Right lobe of liver (tissue), 6 donors: ENCODE measurements at regions not wholly inside any gene's neighbourhood (a gene's known extent, or its start where the extent isn't known, plus 50 kb on each side); places are given as distances from the start of the nearest gene placed in this dataset.
A peak's percentile ranks its signal among the peaks of the same experiment; 100 is the strongest.

ENCODE experiments used
- ATAC-seq, 4 donors: fragments of 200-7000 bp; cut with Tn5 transposase; one replicate each; pipeline ENCODE4 v1.9.1; 2020; ENCODE audit warnings: mild to moderate bottlenecking in 4 of 4, moderate library complexity in 4 of 4
- DNase-seq, 3 donors: peaks; one replicate each; pipeline ENCODE4 v3.0.0-alpha.2; 2020
- H3K27ac ChIP-seq, 3 donors: fragments of 200-600 bp; one replicate each; pipeline ENCODE4 v1.8.0; 2022
- H3K27me3 ChIP-seq, 2 donors: fragments of 200-600 bp; one replicate each; pipeline ENCODE4 v1.8.0; 2022
- H3K36me3 ChIP-seq, 4 donors: fragments of 200-600 bp; sonication (generic) in 1 of 4; one replicate each; pipeline versions ENCODE4 v1.5.1 to v1.8.0; 2017 to 2022; ENCODE audit warnings: control low read depth in 1 of 4
- H3K4me1 ChIP-seq, 4 donors: fragments of 200-600 bp; sonication (generic) in 1 of 4; one replicate each; pipeline versions ENCODE4 v1.5.1 to v1.8.0; 2017 to 2022; ENCODE audit warnings: control low read depth in 1 of 4
- H3K4me3 ChIP-seq, 3 donors: fragments of 200-600 bp; one replicate each; pipeline ENCODE4 v1.8.0; 2022
- H3K9me3 ChIP-seq, 4 donors: fragments of 200-600 bp; sonication (generic) in 1 of 4; one replicate each; pipeline versions ENCODE4 v1.5.1 to v1.8.0; 2017 to 2022; ENCODE audit warnings: control low read depth in 1 of 4
- CTCF ChIP-seq, 4 donors: fragments of 200-600 bp in 3 of 4; fragments of 450-650 bp in 1 of 4; IDR thresholded peaks; one replicate each; pipeline versions ENCODE4 v1.5.1 to v1.8.0; 2016 to 2022; ENCODE audit warnings: antibody characterized with exemption in 4 of 4, mild to moderate bottlenecking in 2 of 4
- POLR2A ChIP-seq: fragments of 450-650 bp; IDR thresholded peaks from one replicate; pipeline ENCODE4 v1.6.1; 2017; ENCODE audit warnings: antibody characterized with exemption, mild to moderate bottlenecking
- WGBS: methylation state at CpG from one replicate; pipeline ENCODE4 v1.1.6; 2018; ENCODE audit warnings: low coverage, low lambda C conversion rate; ENCODE audit not compliant: insufficient coverage; ENCODE audit errors: missing lambda C conversion rate; 5-methylcytosine and 5-hydroxymethylcytosine counted together
- intact Hi-C, 2 donors: fragments of 100-400 bp; cut with DNase I; formaldehyde crosslinking; loops; one replicate each; pipeline versions ENCODE4 v1.11.2 to v1.14.1; 2022
- donor health status: DM: no; HTN: yes; CAD: no.
- donor health status: DM: no; HTN: no; CAD: no.
- donor health status: DM: no; HTN: no; CAD: no.
- donor health status: DM: no; HTN: yes; CAD: no.
- donor health status: DM: no; HTN: yes; CAD: no.

GRCh38 chr18:77376043-77376732 lies 126.5 kb downstream of the GALR1 start:
- Histone ChIP-seq H3K36me3 (no peaks in the 10 kb centered on the region), H3K4me1 (no peaks in the 10 kb centered on the region), H3K4me3 (no peak overlapping the region), H3K9me3 (no peaks in the 10 kb centered on the region), H3K27me3 (no peaks in the 10 kb centered on the region), H3K27ac (no peak overlapping the region)
- no peak for DNase-seq
- 76% methylated on average over 21 of the region's 29 CpGs for WGBS
- TF ChIP-seq CTCF (IDR thresholded peaks at IDR 0.05) (no peak), POLR2A (no peak)
- intact Hi-C loops, result no loop called here
- ATAC-seq, result no peak

GRCh38 chr18:77376733-77377094 lies 127.1 kb downstream of the GALR1 start:
- no peaks in the 10 kb centered on the region for H3K4me1 ChIP-seq
- WGBS, result 53% methylated on average over 7 of the region's 8 CpGs
- no peaks in the 10 kb centered on the region for H3K27me3 ChIP-seq
- H3K27ac ChIP-seq, result no peak overlapping the region
- DNase-seq (no peak), ATAC-seq (no peak)
- intact Hi-C loops, result no loop called here
- TF ChIP-seq POLR2A (no peak), CTCF (IDR thresholded peaks at IDR 0.05) (no peak)
- H3K9me3 ChIP-seq, result no peaks in the 10 kb centered on the region
- no peaks in the 10 kb centered on the region for H3K36me3 ChIP-seq
- no peak overlapping the region for H3K4me3 ChIP-seq

GRCh38 chr18:77377813-77378212 lies 128.2 kb downstream of the GALR1 start:
- intact Hi-C loops, result no loop called here
- 50% methylated on average over 1 of the region's 6 CpGs for WGBS
- TF ChIP-seq POLR2A (no peak), CTCF (IDR thresholded peaks at IDR 0.05) (no peak)

GRCh38 chr18:77379976-77380509 lies 130.4 kb downstream of the GALR1 start:
- H3K4me3 ChIP-seq, result no peak overlapping the region
- H3K36me3 ChIP-seq, result no peaks in the 10 kb centered on the region
- no peaks in the 10 kb centered on the region for H3K9me3 ChIP-seq
- H3K4me1 ChIP-seq, result no peaks in the 10 kb centered on the region
- H3K27me3 ChIP-seq, result no peaks in the 10 kb centered on the region
- WGBS, result 49% methylated on average over 5 of the region's 5 CpGs
- intact Hi-C loops, result no loop called here
- no peak for ATAC-seq
- H3K27ac ChIP-seq, result no peak overlapping the region
- TF ChIP-seq POLR2A (no peak), CTCF (IDR thresholded peaks at IDR 0.05) (no peak)
- DNase-seq, result no peak

More at GRCh38 chr18:77377813-77378212, 128.2 kb downstream of the GALR1 start:
- Histone ChIP-seq H3K27ac (no peak overlapping the region), H3K9me3 (no peaks in the 10 kb centered on the region), H3K4me1 (no peaks in the 10 kb centered on the region), H3K27me3 (no peaks in the 10 kb centered on the region), H3K4me3 (no peak overlapping the region), H3K36me3 (no peaks in the 10 kb centered on the region)
- ATAC-seq, result peak in 1 of 4 donors; percentile 33
- DNase-seq, result no peak
